PC-9 (cell line): ENCODE measurements at regions not wholly inside any gene's neighbourhood (a gene's known extent, or its start where the extent isn't known, plus 50 kb on each side); places are given as distances from the start of the nearest gene placed in this dataset.

Source experiments
- BruUV-seq: library from RNA; stranded (reverse); fragments of 400-500 nt; replicated peaks from 2 replicates; lab custom pipeline; 2021; lab: Mats Ljungman, UMichigan
- CTCF ChIA-PET: fragments of 300-600 bp; sonication (Branson Sonifier 250); formaldehyde crosslinking; loops from one replicate; lab custom pipeline; 2022; ENCODE audit warnings: antibody characterized with exemption; lab: Charles Lee
- POLR2A ChIA-PET: fragments of 300-600 bp; sonication (Branson Sonifier 250); formaldehyde crosslinking; loops from one replicate; lab custom pipeline; 2022; ENCODE audit warnings: antibody characterized with exemption; ENCODE audit not compliant: unreplicated experiment; lab: Charles Lee
- DNase-seq, 2 experiments: peaks; one replicate each; pipeline versions ENCODE4 v3.0.0 to v3.0.0-alpha.2; 2015 to 2022; ENCODE audit warnings: mixed read lengths in 1 of 2
- H2AFZ ChIP-seq: fragments of 200-600 bp; sonication (generic); 2 replicates; pipeline ENCODE4 v1.8.1; 2017; ENCODE audit warnings: antibody characterized with exemption
- H3F3A ChIP-seq: fragments of 200-600 bp; sonication (generic); 2 replicates; pipeline ENCODE4 v1.8.1; 2017; ENCODE audit warnings: antibody characterized with exemption, mild to moderate bottlenecking, low read depth; ENCODE audit not compliant: insufficient read depth
- H3K27ac ChIP-seq: fragments of 200-600 bp; sonication (generic); 2 replicates; pipeline ENCODE4 v1.6.1; 2016; ENCODE audit warnings: mixed run types
- H3K27me3 ChIP-seq: fragments of 200-600 bp; sonication (generic); 2 replicates; pipeline ENCODE4 v1.6.1; 2016; ENCODE audit warnings: low read depth, mixed run types; ENCODE audit not compliant: insufficient read depth
- H3K36me3 ChIP-seq: fragments of 200-600 bp; sonication (generic); 2 replicates; pipeline ENCODE4 v1.6.1; 2016; ENCODE audit warnings: low read depth, mixed run types
- H3K4me1 ChIP-seq: fragments of 200-600 bp; sonication (generic); replicated peaks from 2 replicates; pipeline ENCODE4 v1.6.1; 2016; ENCODE audit warnings: mixed run types; ENCODE audit not compliant: insufficient read depth
- H3K4me2 ChIP-seq: fragments of 200-600 bp; sonication (generic); 2 replicates; pipeline ENCODE4 v1.6.1; 2017; ENCODE audit warnings: mixed run types
- H3K4me3 ChIP-seq: fragments of 200-600 bp; sonication (generic); 2 replicates; pipeline ENCODE4 v1.6.1; 2016; ENCODE audit warnings: mixed run types
- H3K79me2 ChIP-seq: fragments of 200-600 bp; sonication (generic); 2 replicates; pipeline ENCODE4 v1.6.1; 2017; ENCODE audit warnings: low read depth, mixed run types
- H3K9me2 ChIP-seq: fragments of 200-600 bp; sonication (generic); 2 replicates; pipeline ENCODE4 v1.8.1; 2017; ENCODE audit warnings: mild to moderate bottlenecking; ENCODE audit not compliant: insufficient read depth
- H3K9me3 ChIP-seq: fragments of 200-600 bp; sonication (generic); 2 replicates; pipeline ENCODE4 v1.8.1; 2016; ENCODE audit warnings: low read depth; ENCODE audit not compliant: insufficient read depth
- H4K20me1 ChIP-seq: fragments of 200-600 bp; sonication (generic); 2 replicates; pipeline ENCODE4 v1.8.1; 2017; ENCODE audit not compliant: insufficient read depth
- EZH2 ChIP-seq: fragments of 200-600 bp; sonication (generic); IDR thresholded peaks from 2 replicates; pipeline ENCODE4 v1.8.0; 2017; ENCODE audit warnings: antibody characterized with exemption, low read depth
- intact Hi-C: fragments of 100-400 bp; cut with micrococcal nuclease; formaldehyde crosslinking; loops from one replicate; pipeline ENCODE4 v1.10.0; 2022; ENCODE audit not compliant: unreplicated experiment
- TF ChIP-seq, protein P1 (sequence below): fragments of 200-600 bp; sonication (generic); conservative IDR thresholded peaks from 2 replicates; pipeline ENCODE4 v1.6.1; 2017; ENCODE audit warnings: mixed run types, antibody characterized with exemption, mild to moderate bottlenecking, moderate library complexity

DNA sequence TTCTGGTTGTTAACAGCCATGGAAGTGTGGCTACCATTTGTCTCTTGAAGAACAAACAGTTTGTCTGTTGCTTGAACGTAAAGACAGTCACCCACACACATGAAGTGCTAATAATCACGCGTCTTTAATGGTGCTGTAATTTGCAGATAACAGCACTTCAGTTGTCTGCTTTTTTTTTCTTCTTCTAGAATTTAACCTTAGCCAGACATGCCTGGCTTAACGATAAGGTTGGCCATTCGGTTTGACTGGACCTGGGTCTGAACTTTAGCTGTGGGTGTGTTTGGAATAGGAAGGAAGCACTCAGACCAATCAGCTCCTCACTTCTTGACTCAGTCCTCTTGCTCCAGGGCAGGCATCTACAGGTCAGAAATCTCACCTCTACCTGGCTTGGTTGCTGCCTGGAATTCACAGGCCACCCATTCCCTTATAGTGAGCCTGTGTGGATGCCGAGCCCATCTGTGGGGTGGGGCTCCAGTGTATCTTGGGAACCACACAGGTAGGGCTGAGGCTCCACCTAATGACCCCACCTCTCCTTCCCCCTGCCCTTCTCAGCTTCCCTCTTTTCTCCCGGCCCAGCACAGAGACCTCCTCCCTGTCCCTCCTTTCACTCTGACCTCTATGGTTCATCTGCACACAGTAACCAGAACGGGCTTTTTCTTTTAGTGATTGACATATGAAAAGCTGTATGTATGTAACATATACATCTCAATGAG lies 246.4 kb upstream of the PWP1 start:
- BruUV-seq, result no TSS peak
- Histone ChIP-seq H3K4me1 (no peaks in the 10 kb centered on the region), H3K79me2 (no peaks in the 10 kb centered on the region), H3K9me2 (no peaks in the 10 kb centered on the region), H3K4me2 (no peak overlapping the region), H3F3A (no peaks in the 10 kb centered on the region), H3K27ac (no peak overlapping the region), H3K27me3 (no peaks in the 10 kb centered on the region), H3K36me3 (no peaks in the 10 kb centered on the region), H2AFZ (no peak overlapping the region), H4K20me1 (no peaks in the 10 kb centered on the region), H3K9me3 (no peaks in the 10 kb centered on the region), H3K4me3 (no peak overlapping the region)
- ChIA-PET CTCF (no interaction called here), POLR2A (no interaction called here)
- intact Hi-C loops, result no loop called here
- TF ChIP-seq EZH2, result no peak
- TF ChIP-seq, protein P1, sequence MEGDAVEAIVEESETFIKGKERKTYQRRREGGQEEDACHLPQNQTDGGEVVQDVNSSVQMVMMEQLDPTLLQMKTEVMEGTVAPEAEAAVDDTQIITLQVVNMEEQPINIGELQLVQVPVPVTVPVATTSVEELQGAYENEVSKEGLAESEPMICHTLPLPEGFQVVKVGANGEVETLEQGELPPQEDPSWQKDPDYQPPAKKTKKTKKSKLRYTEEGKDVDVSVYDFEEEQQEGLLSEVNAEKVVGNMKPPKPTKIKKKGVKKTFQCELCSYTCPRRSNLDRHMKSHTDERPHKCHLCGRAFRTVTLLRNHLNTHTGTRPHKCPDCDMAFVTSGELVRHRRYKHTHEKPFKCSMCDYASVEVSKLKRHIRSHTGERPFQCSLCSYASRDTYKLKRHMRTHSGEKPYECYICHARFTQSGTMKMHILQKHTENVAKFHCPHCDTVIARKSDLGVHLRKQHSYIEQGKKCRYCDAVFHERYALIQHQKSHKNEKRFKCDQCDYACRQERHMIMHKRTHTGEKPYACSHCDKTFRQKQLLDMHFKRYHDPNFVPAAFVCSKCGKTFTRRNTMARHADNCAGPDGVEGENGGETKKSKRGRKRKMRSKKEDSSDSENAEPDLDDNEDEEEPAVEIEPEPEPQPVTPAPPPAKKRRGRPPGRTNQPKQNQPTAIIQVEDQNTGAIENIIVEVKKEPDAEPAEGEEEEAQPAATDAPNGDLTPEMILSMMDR, result no peak
- no peak for DNase-seq

DNA sequence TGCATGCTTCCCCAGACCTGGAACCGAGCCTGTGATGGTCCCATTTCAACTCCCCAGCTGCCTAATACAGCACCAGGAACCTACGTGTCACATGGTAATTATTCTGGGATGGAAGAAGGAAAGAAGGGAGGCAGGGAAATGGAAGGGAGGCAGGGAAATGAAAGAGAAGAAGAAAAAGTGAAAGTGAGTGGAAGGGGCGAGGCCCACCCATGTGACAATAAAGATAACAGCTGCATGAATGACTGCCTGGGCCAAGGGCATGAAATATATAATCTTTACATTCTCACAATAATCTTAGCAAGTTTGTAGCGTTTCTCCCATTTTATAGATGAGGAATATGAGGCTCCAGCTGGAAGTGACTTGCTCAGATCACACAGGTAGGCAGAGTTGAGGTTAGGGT lies 245.0 kb upstream of the PWP1 start:
- H4K20me1 ChIP-seq, result no peaks in the 10 kb centered on the region
- H3K27ac ChIP-seq, result no peak overlapping the region
- H3F3A ChIP-seq, result no peaks in the 10 kb centered on the region
- no peak for TF ChIP-seq EZH2
- TF ChIP-seq, protein P1, result no peak
- POLR2A ChIA-PET, result no interaction called here
- no peak overlapping the region for H3K4me3 ChIP-seq
- no peak overlapping the region for H2AFZ ChIP-seq
- no peaks in the 10 kb centered on the region for H3K9me2 ChIP-seq
- no peaks in the 10 kb centered on the region for H3K4me1 ChIP-seq
- CTCF ChIA-PET, result no interaction called here
- no peaks in the 10 kb centered on the region for H3K9me3 ChIP-seq
- intact Hi-C loops, result no loop called here
- no peaks in the 10 kb centered on the region for H3K79me2 ChIP-seq
- no TSS peak for BruUV-seq
- no peaks in the 10 kb centered on the region for H3K36me3 ChIP-seq
- H3K4me2 ChIP-seq, result no peak overlapping the region
- no peak for DNase-seq
- H3K27me3 ChIP-seq, result no peaks in the 10 kb centered on the region

DNA sequence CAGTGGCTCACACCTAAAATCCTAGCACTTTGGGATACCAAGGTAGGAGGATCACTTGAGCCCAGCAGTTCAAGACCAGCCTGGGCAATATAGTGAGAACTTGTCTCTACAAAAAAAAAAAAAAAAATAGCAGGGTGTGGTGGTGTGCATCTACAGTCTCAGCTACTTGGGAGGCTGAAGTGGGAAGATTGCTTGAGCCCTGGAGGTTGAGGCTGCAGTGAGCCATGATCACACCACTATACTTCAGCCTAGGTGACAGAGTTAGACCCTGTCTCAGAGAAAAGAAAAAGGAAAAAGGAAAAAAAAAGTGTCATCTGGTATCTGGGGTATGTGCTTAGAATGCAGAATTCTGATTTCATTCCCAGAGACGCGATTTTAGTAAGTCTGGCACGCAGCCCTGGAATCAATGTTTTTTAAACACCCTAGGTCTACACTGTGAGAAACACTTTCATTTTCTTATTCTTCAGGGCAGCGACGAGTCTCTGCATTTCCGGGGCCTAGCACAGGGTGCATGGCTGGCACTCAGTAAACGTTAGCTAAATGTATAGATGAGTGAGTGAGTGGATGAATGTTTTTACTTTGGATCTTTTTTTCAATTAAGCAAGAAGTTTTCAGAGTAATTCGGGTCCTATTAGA lies 243.8 kb upstream of the PWP1 start:
- Histone ChIP-seq H2AFZ (no peak overlapping the region), H3K4me1 (no peaks in the 10 kb centered on the region), H4K20me1 (no peaks in the 10 kb centered on the region), H3K4me2 (no peak overlapping the region), H3K9me3 (no peaks in the 10 kb centered on the region), H3K27me3 (no peaks in the 10 kb centered on the region), H3K79me2 (no peaks in the 10 kb centered on the region), H3F3A (no peaks in the 10 kb centered on the region), H3K4me3 (no peak overlapping the region), H3K27ac (no peak overlapping the region), H3K9me2 (no peaks in the 10 kb centered on the region), H3K36me3 (no peaks in the 10 kb centered on the region)
- no TSS peak for BruUV-seq
- intact Hi-C loops, result no loop called here
- no peak for DNase-seq
- CTCF ChIA-PET, result interaction anchor here (0.6 kb wide), 1 partner anchor 337 kb away, joined by 3 read pairs; no protein-coding TSS in a partner anchor
- no peak for TF ChIP-seq EZH2
- TF ChIP-seq, protein P1, result no peak
- POLR2A ChIA-PET, result no interaction called here
